Gastrocnemius medialis (tissue), 4 donors: ENCODE measurements at regions not wholly inside any gene's neighbourhood (a gene's known extent, or its start where the extent isn't known, plus 50 kb on each side); places are given as distances from the start of the nearest gene placed in this dataset.

Experiments
- CTCF ChIP-seq, 5 experiments: fragments of 450-650 bp in 3 of 5; fragments of 200-600 bp in 2 of 5; sonication (generic) in 2 of 5; IDR thresholded peaks in 4 of 5; conservative IDR thresholded peaks in 1 of 5; 1 replicate in 4 of 5; 2 replicates in 1 of 5; pipeline ENCODE4 v1.5.1; 2016 to 2019; ENCODE audit warnings: antibody characterized with exemption in 5 of 5, mild to moderate bottlenecking in 3 of 5, moderate library complexity in 3 of 5
- POLR2A ChIP-seq, 2 donors: fragments of 450-650 bp; IDR thresholded peaks; one replicate each; pipeline ENCODE4 v1.6.1; 2017; ENCODE audit warnings: antibody characterized with exemption in 2 of 2, mild to moderate bottlenecking in 2 of 2, moderate library complexity in 2 of 2

- TF ChIP-seq CTCF (IDR thresholded peaks at IDR 0.05 in 4 of 5, conservative IDR thresholded peaks at IDR 0.05 in 1 of 5) (no peak), POLR2A (IDR thresholded peaks at IDR 0.05) (no peak)
Observed at GRCh38 chr12:24444634-24445033, 495.2 kb upstream of the SOX5 start.
